Glomerular endothelial cell (primary cell): ENCODE measurements at regions not wholly inside any gene's neighbourhood (a gene's known extent, or its start where the extent isn't known, plus 50 kb on each side); places are given as distances from the start of the nearest gene placed in this dataset.
"Not testable (repeated sequence)": the region's sequence is repeated elsewhere in the genome, so short reads cannot be mapped to it uniquely, and the experiment has no call there.

ENCODE experiments used
- DNase-seq: peaks from one replicate; pipeline ENCODE4 v3.0.0-alpha.2; 2011; ENCODE audit warnings: low read depth, low spot score; ENCODE audit errors: extremely low read depth

- DNase-seq: no peak
Observed at GRCh38 chr11:23727794-23728193, 769.1 kb upstream of the LUZP2 start.

GRCh38 chr11:23729088-23729487 is 767.8 kb upstream of the LUZP2 start:
- no peak for DNase-seq

GRCh38 chr11:23730307-23730998 is 766.4 kb upstream of the LUZP2 start:
- DNase-seq: no peak

- DNase-seq: no peak
Observed at GRCh38 chr11:23732026-23732425, 764.8 kb upstream of the LUZP2 start.

GRCh38 chr11:23746896-23747295 is 750.0 kb upstream of the LUZP2 start:
- DNase-seq: no peak

GRCh38 chr11:23749762-23750430 is 747.0 kb upstream of the LUZP2 start:
- no peak for DNase-seq

DNA sequence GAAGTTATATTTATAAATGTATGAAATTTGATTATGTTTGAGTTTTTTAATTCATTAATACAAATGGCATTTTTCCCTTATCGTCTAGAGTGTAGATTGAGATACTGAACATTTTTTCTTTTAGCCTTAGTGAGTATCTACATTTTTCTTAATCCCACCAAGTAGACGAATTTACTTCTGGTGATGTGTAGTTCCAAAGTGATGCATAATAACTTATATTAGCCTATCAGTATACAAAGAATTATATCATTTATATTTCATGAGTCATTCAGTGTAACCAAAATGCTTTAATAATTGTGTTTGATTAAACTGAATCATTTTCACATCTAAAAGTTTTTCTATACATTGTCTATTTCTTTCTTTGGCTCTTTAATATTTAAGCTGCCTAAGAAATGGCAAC is 745.6 kb upstream of the LUZP2 start:
- no peak for DNase-seq

GRCh38 chr11:23755076-23755475 is 741.8 kb upstream of the LUZP2 start:
- DNase-seq: no peak

- DNase-seq: no peak
Observed at GRCh38 chr11:23755769-23756168, 741.1 kb upstream of the LUZP2 start.

GRCh38 chr11:23759489-23759888 is 737.4 kb upstream of the LUZP2 start:
- DNase-seq: no peak

- no peak for DNase-seq
Observed at GRCh38 chr11:23764286-23764685, 732.6 kb upstream of the LUZP2 start.

DNA sequence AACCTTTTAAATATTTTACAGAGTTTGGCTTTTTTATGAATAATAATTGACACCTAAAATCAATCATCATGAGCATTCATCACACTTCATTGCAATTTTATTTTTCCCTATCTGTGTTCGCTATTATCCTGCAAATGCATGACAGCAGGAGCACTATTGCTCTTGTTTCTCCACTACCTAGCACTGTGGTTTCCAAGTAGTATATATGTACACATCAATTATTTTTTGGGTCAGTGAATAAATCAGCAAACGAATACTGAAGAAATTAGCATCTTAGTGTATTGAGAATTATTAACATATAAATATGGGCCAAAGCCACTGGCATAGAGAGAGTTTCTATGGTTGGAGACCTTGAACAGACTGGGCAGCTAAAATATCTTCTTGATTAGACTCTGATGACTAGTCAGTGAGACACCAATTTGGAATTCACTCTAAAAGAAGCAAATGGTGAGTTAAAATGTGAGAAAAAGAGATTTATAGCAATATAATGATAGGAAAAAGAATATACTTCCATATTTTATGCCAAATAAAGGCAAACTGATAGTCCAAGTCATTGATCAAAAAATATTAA is 731.1 kb upstream of the LUZP2 start:
- DNase-seq: no peak

- no peak for DNase-seq
Observed at GRCh38 chr11:23767576-23767975, 729.3 kb upstream of the LUZP2 start.

GRCh38 chr11:23769214-23769613 is 727.6 kb upstream of the LUZP2 start:
- no peak for DNase-seq

GRCh38 chr11:23772081-23772480 is 724.8 kb upstream of the LUZP2 start:
- no peak for DNase-seq

GRCh38 chr11:23778971-23779370 is 717.9 kb upstream of the LUZP2 start:
- no peak for DNase-seq

DNA sequence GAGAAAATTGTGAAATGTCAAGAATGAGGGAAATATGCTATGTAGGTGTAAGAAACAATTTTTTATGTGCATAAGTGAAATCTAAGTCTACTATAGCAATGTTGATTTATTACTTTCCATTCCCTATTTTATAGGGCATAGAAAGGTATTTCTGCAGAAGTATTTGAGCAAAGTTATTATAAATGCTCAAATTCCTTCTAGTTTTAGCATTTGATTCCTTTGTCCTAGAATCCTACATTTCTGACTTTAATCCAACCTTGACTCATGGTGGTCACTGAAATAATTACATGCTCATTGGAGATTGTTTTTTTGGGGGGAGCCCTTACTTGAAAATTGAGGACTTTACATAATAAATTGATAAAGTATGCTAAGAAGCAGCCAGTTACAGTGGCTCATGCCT is 716.6 kb upstream of the LUZP2 start:
- no peak for DNase-seq

- DNase-seq: no peak
Observed at GRCh38 chr11:23781803-23782560, 714.9 kb upstream of the LUZP2 start.

DNA sequence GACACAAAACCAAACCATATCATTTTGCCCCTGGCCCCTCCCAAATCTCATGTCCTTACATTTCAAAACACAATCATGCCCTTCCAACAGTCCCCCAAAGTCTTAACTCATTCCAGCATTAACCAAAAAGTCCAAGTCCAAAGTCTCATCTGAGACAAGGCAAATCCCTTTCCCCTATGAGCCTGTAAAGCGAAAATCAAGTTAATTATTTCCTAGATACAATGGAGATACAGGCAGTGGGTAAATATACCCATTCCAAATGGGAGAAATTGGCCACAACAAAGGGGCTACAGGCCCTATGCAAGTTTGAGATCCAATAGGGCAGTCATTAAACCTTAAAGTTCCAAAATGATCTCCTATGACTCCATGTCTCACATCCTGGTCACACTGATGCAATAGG is 709.9 kb upstream of the LUZP2 start:
- not testable (repeated sequence) for DNase-seq

- DNase-seq: no peak
Observed at GRCh38 chr11:23789200-23789853, 707.5 kb upstream of the LUZP2 start.

- no peak for DNase-seq
Observed at GRCh38 chr11:23789938-23790371, 706.9 kb upstream of the LUZP2 start.
